ENCODE measurements at regions not wholly inside any gene's neighbourhood (a gene's known extent, or its start where the extent isn't known, plus 50 kb on each side); places are given as distances from the start of the nearest gene placed in this dataset.

DNA sequence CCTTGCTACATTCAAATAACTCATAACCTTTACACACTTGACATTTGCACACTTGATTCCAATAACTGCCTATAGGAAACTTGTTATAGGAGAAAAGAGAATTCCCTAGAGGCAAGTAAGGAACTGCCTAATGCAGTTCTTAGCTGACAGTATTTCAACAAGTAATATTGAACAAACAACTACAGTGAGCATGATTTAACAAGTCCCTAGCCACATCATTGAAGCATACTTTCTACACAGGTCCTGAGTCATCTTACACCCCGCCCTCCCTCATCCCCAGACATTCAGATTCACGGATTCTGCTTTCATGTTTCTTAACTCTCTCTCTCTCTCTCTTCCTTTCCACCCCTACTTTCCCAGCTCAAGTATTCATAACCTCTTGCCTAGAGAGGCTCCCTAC lies 153.5 kb downstream of the LSM5 start:
- DNase-seq: no peak

DNA sequence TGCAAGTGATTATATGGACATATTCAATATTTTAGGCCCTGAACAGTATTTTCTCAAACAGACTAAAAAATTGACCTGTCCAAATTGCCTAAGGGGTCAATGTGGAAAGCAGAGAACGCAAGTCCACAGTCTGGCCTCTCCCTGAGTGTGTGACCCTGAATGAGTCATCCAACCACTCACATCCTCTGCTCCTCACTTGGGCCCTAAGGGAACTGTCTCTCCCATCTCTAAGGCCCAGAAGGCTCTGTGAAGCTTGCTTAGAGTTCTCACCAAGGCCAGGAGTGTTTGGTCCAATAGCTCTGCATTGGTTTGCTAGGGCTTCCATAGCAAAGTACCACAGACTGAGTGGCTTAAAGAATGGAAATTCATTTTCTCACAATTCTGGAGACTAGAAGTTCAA lies 155.1 kb downstream of the LSM5 start:
- no peak for DNase-seq

DNA sequence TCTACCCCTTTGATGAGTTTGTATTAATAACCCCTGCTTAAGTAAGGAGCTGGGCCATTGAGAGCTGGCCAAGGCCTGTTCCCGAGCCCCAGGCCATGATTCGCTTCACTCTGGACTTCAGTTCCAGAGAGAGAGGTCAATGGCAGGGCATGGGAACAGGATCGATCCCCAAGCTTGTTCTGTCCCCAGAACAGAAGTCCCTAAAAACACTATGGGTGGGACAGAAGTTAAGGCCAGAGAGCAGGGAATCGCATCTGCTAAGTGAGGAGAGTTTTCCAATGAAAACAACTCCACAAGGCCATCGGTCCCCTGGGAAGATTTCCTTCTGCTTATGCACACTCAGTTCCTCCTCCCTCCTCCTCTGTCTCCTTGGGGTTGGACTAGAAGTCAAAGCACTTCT lies 159.6 kb downstream of the LSM5 start:
- no peak for DNase-seq

DNA sequence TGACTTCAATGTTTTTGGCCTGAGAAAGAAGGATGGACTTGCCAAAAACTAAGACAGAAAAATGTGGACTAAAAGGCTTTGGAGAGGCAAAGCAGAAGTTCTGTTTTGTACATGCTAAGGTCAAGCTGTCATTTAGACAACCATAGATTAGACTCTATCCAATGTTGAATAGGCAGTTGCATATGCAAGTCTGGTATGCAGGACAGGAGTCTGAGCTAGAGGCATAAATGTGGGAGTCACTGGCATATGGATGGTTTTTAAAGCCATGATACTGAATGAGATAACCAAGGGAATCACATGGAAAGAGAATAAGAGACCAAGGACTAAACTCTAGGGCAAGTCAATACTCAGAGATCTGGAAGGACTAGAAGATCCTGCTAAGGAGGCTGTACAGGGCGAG lies 164.1 kb downstream of the LSM5 start:
- no peak for DNase-seq

DNA sequence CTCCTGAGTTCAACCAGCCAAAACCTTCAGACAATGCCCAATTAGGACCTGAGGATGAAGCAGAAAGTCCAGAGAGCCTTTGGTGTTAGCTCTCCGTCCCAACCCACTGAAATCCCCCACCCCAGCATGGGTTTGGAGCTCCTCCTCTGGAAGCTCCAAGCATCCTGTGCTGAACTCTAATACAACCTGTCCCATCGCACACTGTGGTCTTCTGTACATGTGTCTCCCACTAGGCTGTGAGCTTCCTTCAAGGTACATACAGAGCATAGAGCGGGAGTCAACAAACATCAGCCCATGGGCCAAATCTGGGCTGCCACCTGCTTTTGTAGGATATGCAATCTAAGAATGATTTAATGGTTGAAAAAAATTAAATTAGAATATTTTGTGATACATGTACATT lies 166.5 kb downstream of the LSM5 start:
- no peak for DNase-seq

DNA sequence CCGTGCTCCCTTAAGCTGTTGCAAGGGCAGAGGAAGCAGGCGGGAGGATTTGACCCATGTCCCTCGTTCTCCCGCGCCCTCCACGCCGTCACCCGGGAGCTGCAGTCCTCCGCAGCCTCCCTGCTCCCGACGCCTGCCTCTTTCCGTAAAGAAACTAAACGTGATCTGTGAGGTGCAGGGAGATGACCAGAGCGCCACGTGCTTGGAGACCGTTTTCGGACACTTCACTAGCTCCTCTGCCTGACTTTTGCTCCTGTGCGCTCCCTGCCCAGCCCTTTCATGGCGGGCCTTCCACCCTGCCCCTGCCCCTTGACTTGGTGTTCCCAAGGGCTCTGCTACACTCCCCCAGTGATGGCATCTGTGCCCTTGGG lies 171.2 kb downstream of the LSM5 start:
- no peak for DNase-seq

DNA sequence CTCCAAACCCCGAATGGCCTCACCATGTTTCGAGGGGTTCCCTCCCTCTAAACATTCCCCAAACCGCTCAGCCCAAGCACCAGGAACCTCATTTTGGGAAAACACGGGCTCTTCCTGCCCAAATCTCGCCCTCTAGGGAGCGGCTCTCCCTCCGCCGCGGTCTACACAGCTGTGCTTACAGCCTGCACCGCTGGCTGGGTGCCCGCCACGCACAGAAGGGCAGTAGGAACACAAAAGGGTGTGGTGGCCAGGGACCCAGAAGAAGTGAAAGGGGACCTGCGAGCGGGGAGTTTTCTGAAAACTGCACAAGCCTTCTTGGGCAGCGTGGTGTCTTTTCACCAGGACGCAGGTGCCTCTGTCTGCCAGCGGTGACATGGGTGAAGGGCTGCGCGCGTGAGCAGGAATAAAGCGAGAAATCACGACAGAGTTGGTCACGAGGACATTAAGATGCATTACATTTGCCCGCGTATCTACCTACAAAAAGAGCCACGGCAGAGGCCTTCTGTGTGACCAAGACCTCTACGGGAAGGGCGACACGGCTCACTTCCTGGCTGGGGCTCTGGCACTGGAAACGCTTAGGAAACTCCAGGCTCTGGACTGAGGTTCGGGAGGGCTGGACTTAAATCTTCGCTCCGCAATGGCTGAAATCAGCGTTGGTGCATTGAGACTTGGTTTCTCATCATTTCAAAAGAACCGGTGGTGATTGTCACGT lies 171.7 kb downstream of the LSM5 start:
- no peak for DNase-seq

DNA sequence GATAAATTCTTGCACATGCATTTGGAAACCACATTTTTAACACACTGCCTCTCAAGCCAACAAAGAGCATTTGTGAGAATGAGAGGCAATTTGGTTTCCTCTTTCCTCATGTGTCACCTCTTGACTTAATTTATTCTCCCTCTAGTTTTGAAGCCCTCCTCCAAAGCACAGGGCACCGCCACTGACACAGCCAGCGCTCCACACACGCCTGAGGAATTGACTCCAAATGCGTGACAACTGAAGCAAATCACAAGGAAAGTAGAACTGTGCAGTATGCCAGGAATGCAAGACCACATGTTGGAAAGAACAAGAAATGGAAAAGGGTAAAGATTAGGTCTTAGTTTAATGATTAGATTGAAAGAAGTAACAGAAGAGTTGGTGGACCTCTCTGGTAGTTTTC lies 173.3 kb downstream of the LSM5 start:
- DNase-seq: no peak

DNA sequence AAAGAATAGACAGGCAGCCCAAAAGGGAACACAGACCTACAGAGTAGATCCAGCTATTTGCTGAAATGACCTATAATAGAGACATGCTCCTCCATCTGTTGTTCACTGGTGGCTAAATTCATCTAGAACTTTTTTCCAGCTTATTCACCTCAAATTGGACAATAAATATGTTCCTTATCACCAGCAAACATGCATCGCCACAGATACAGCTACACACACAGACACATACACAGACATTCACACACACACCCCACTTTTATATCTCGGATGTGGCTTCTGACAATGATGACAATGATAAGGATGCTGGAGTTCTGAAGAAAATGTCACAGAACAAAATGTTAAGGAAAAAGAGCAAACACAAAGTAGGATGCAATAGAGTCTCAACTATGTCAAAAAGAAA lies 175.4 kb downstream of the LSM5 start:
- DNase-seq: no peak

DNA sequence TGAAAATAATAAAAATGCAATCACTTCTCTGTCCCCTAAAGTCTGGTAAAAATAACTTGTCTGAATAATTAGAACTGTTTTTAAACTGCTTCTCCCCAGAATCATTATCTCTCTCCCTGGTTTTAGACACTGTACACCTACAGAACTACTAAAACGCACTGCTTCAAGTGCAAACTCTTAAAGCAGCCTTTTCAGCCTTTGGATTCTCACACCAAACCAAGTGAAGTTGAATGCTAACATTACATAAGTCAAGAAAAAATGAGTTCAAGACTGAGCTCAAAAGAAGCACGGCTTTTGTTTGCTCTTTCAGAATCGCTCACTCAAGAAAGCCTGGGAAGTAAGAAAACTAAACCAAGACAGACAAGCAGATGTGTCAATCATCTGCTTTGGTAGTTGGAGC lies 188.8 kb downstream of the LSM5 start:
- DNase-seq: no peak

DNA sequence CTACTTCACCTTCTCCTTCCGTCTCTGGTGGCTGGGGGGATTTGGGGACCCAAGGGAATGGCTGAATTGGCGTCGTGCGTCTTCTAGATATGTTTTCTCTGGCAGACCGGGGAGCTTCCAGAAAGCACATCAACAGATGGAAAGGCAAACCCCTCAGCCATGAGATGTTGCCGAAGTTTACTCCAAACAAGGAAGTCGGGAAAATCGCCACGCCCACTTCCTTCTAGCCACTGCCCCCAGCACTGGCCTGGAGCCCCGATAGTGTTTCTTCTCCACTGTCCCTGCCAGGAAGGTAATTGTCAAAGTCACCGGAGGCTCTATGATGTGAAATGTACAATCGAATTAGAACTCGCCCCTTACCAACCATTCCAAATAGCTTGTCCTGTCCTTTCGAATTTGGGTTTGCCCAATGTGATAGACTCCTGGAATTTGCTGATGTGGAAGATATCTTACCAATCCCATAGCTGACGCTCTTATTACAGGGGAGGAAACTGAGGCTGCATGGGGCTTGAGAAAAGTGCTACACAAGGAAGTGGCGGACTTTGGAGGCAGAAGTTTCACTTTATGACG lies 191.0 kb downstream of the LSM5 start:
- DNase-seq: no peak

DNA sequence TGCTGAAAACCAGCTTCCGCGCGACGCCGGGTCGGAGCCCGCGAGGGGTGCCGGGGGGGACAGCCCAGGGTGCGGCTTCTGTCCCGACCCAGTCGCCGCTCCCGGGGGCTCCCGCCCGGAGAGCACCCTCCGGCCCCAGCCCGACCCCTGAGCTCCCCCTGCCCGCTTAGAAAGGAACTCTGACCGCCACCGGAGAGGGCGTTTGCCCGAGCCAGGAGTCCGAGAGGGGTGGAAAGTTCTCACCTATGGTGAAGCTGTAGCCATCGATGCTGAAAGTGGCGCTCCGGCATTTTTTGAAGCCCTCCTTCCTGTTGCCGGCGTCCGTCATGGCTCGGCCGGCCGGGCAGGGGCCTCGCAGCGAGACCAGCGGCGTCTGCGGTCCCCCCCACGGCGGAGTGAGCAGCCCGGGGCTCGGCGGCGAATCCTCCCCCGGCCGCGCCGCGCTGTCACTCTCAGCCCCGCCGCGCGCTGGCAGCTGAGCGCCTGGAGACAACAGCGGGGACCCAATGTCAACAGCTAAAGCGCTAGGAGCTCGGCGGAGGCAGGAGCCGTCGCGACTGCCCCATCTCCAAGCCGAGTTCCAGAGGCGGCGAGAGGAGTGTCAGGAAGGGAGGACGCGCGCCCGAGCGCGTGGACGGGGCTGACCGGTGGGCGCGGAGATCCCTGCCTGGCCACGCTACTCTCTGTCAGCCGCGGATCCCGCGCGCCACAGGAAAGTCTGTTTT lies 191.6 kb downstream of the LSM5 start:
- no peak for DNase-seq

DNA sequence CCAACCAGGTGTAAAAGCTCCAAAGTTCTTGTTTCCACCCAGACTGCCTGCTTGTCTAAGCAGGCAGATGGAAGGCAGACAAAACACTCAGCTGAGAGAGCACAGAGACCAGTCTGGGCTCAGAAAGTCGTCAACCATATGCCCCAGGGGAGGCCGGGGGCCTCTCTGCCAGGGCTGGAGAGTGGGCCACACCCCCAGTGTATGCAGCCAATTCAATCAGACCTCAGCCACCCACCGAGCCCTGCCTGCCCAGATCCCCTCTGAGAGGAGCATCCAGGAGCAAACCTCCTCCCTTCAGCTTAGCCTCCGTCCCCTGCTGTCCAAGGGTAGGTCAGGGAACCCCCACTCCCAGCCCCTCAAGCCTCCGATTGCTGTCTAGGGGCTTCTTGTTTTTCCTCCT lies 196.3 kb downstream of the LSM5 start:
- no peak for DNase-seq

DNA sequence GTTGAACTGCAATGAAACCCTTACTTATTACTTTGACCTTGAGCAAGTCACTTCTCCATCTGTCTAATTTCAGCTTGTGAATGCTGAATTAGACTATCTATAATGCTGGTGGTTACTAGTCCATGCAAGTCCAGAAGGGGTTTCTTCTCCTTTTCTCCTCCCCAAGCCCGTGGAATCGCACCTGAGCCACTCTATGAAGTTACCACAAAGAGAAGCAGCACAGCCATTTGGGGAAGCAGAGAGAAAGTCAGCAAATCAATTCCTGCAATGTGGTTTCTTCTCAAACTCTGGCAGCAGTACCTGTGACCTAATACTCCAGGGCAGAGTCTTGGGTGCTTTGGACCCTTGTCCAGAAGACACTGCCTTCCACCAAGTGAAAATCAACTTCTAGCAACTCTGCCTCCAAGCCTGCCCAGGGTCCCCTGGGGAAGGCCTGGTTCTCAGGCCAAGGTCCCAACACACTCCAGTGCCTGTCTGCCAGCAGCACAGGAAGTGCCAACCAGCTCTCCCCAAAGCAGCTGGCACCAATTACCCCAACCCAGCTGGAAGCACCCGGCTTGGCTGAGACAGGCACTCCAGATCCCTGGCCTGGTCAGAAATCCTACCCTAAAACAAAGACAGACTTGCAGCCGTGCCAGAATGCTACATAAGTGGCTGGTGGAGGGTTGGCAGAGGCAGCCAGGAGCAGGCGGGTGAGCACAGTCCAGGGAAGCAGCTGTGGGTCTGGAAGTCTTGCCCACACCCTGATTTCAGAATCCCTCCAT lies 200.3 kb downstream of the LSM5 start:
- DNase-seq: no peak

DNA sequence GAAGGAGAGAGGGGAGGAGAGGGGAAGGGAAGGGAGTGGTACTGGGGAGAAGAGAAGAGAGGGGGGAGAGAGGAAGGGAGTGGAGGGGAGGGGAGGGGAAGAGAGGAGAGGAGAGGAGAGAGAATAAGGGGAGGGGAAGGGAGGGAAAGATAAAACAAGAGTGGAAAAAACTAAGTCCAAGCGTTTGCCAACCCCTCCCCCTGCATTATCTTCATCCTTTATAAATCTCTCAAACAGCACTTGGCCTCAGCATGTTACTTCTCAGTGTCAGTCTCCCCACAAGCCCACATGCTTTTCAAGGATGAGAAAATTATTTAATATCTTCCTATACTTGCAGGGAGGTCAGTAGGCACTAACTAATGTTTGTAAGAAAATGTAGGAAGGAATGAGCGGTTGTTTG lies 204.5 kb downstream of the LSM5 start:
- DNase-seq: no peak

DNA sequence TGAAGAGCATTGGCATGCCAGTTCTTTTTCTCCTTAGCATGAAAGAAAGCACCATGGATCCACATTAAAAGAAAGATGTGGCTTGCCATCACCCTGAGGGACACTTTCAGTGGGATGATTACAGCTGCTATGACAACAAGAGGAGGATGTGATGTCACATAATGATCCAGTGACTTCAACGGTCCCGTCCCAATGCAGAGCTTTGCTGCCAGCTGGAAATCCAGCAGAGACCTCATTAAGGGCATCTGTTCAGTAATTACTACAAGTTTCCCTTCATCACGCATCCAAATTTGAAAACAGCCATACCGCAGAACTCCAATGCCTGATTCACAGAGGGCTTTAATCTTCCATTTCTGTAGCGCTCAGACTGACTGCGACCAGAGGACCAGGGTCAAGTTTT lies 206.6 kb downstream of the LSM5 start:
- DNase-seq: no peak

DNA sequence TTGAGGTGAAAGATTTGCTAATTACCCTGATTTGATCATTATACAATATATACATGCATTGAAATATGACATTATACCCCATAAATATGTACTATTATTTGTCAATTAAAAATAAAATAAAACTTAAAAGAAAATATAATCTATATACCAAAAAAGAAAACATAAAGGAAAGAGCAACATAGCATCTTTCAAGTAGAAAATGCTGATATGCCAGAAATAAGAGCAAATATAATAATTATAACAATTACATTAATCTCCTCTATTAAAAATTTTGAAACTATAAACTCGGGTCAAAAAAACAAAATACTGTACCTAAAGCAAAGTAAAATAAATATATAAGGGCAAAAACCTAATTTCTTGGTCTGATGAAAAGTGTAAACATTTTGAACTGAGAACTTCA lies 209.3 kb upstream of the PDE1C start:
- no peak for DNase-seq

DNA sequence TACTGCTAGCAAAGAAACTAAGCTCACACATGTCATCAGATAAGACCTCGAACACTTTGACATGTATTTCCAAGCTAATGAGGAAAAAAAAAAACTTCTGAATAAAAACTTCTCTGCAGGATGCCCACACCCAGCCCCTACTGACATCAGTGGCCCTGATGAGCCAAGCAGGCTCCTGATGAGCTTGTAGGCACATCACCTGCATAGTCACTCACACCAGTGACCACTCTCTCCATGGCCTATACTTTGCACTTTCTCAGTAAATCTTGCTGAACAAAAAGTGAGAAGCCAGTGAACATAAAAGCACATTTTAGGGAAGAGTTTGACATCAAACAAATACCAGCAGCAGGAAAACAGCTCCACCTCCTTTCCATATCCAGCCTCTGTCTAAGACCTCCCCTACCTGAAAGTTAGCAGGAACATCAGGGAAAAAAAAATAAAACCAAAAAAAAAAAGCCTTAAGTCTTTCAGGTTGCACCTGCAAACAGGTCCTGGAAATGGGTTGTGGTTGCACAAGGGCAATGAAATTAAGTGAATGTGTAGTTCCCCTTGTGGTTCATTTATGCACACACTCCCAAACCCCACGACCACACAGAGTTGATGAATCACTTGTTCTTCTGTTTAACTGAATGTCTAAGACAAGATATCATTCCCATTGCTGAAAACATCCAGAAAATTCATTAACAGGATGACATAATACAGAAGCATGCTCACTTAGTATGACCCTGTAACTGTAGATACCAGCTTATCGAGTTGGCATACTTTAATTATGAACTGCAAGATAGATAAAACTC lies 205.2 kb upstream of the PDE1C start:
- DNase-seq: no peak

DNA sequence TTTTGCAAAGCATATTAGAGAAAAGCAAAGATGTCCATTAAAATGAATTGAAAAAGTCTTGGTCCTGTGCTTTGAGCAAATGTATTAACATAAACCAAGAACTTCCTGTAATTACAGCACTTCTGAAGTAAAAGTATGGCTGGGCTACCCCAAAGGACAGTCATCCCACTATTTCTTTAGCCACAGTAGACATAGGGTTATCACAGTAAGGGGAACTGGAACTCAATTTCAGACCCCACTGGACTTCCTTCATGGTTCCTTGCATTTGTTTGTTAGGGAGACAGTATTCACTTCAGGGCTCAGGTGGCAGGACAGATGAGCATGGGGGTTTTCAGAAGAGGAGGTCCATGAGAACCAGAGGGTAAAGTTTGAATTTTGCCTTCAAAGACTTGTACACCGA lies 203.1 kb upstream of the PDE1C start:
- DNase-seq: no peak

DNA sequence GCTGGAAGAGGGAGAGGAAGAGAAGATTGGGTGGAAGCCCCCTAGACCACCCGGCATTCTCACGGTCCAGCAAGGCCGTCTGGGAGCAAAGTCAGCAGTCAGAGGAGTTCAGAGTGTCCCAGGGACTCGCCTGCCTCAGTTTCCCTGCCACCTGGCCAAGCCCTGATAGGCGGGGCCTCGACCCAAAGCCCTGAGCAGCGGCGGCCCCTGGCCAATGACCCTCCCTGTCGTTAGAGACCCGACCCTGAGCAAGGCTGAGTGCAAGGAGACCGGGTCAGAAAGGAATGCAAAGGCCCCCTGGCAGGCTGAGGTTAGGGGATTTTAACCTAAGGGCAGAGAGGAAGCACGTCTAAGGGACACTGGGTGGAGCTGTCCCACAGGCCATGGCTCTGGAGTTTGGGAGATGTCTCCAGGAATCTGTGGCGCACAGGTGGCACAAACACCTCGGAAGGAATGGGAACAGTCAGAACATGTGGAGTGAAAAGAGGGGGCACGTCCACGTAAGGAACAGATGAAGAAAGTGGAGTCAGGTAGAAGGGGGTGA lies 196.8 kb upstream of the PDE1C start:
- no peak for DNase-seq

DNA sequence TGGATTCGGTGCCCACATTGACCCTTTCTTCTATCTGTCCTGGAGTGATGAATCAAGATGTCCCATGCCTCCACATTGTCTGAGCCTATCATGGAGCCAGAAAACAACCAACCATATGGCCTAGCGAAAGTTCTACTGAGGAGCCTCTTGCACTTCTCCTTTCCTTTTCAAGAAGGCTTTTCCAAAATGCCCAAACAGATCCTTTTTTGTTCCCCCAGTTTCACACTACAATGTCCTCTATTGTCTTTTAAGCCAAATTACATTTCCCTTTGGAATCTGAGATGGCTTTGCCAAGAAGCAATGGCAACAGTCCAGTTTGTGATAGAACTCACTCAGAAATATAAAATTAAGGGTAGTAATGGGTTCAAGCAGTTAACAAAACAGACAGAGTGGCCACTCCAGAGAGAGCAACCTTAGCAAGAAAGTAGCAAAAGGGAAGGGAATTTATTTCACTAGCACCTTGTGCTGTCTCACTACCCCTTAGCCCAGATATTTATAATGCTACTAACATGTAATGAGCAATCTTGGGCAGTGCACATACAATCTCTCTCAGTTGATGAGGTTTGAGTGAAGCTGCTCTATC lies 194.6 kb upstream of the PDE1C start:
- no peak for DNase-seq

DNA sequence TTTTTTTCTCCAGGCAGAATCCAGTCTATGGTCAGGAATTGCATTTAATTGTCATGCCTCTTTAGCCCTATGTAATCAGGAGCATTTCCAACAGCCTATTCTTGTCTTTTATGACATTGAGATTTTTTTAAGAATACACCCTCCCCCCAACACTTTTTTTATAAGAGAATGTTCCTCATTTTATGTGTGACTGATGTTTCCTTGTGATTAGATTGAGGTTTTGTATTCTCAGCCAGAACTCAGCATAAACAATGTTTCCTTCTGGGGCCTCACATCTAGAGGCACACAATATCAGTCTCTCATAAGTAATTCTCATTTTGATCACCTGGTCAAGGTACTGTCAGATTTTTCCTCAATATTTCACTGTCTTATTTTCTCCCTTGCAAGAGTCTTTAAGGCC lies 193.4 kb upstream of the PDE1C start:
- no peak for DNase-seq
